ENCODE measurements at regions not wholly inside any gene's neighbourhood (a gene's known extent, or its start where the extent isn't known, plus 50 kb on each side); places are given as distances from the start of the nearest gene placed in this dataset.

- no peak for DNase-seq
Observed at GRCh38 chr15:62446984-62447383, 281.9 kb upstream of the C2CD4B start.

GRCh38 chr15:62447742-62448141 lies 282.7 kb upstream of the C2CD4B start:
- no peak for DNase-seq

DNA sequence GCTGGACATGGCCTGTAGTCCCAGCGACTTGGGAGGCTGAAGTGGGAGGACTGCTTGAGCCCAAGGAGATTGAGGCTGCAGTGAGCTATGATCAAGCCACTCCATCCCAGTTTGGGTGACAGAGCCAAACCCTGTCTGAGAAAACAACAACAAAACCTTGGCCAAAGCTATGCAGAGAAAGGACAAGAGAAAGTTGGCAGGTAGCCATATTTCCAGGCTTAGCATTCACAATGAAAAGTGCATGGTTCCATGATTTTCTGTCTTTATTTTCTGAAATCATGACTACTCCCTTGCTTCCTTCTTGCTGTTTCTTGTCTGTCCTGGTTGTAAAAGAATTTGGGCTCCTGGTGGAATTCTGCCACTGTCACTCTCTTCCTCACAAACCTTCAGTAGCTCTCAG lies 284.6 kb upstream of the C2CD4B start:
- DNase-seq, result no peak

- DNase-seq, result no peak
Observed at GRCh38 chr15:62450061-62450460, 285.0 kb upstream of the C2CD4B start.

- DNase-seq, result no peak
Observed at GRCh38 chr15:62452026-62452425, 286.9 kb upstream of the C2CD4B start.

- DNase-seq, result no peak
Observed at GRCh38 chr15:62452667-62453066, 287.6 kb upstream of the C2CD4B start.

DNA sequence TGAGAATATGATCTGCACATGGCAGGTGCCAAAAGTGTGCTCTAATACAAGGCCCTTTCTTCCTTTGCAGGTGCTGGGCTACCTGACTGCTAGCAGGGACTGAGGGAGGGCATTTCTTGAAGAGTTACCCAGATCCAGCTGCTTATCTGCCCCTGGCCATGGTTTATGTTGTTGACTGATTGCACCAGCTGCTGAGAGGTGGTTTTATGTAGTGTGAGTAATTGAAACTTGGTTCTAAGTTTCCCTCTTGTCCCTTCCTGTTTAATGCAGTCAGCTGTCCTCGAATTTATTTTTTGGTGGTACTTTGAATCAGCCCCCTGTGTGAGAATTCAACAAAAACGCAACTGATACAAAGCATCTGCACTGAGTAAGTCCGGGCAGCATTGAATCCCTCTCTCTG lies 288.3 kb upstream of the C2CD4B start:
- no peak for DNase-seq

DNA sequence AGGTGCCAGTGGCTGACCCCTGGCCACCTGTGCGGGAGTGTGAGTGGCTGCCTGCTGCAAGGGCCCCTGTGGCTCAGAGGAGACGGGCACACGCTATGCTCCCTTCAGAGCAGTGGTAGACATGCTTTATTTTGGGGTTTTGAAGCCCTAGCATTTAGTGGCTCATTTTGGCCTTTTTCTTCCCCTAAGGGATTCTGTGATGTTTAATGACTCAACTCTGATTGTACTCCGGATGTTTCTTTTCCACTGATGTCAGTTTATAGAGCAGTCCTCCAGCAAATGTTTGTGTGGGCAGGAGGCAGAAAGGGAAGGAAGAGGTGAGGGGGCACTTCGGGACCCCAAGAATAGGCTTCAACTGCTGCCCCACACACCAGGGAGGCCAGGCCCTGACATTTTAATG lies 288.9 kb upstream of the C2CD4B start:
- DNase-seq, result no peak

- no peak for DNase-seq
Observed at GRCh38 chr15:62454567-62455172, 289.6 kb upstream of the C2CD4B start.

- DNase-seq, result no peak
Observed at GRCh38 chr15:62455441-62455921, 290.4 kb upstream of the C2CD4B start.

DNA sequence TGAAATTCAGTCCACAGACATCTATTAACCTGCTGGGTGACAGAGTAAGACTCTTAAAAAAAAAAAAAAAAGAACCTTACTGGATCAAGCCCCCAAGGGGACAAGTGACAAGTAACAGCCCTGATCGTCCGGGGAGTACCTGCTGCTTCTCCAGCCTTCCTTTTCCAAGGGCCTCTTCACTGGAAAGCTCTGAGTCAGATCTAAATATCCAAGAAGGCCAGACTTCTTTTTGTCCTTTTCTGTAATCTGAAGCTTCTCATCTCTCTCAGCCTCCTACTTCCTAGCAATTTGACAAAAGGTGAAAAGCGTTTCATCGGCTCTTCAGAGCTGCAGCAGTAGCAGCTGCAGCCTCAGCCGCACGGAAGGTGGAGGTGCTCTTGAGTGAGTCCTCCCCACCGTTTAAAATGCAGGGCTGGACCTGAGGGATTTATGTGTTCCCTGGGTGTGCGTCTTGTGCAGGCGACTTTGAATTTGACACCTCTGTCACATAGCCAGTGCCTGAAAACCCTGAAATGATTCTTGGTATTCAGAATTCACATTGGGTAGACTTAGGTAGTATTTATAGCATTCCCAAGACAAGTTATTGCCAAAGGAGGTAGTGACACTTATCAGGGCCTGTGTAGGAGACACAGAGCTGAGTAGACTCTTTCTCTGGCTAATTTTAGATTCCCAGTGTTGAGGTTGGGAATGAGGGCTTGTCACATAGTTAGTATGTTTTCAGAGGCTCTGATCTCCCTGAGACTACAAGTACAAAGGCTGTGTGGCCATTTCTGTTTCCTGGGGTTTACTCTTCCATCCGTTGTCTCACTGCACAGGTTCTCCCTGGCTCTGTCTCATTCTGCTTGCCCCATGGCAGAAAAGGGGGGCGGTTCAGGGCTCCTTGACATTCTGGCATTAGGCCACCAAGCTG lies 291.2 kb upstream of the C2CD4B start:
- DNase-seq, result no peak

- no peak for DNase-seq
Observed at GRCh38 chr15:62457100-62457499, 292.0 kb upstream of the C2CD4B start.

GRCh38 chr15:62459875-62460274 lies 294.8 kb upstream of the C2CD4B start:
- no peak for DNase-seq

DNA sequence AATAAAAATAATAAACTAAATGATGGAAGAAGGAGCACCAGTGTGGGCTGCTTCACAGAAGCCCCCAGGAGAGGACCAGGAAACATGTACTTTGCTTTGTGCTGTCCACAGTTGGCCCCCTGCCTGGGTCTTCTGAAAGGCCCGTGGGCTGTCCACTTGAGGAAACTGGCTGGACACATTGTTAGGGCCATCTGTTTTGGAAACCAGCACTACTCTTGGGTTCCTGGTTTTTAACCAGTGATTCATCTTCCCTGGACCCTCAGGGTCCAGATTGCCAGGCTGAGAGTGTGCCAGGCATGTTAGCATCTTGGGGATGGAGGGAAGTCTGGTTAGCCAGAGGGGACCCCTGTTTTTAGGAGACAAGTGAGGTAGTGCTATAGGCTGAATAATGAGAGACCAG lies 297.2 kb upstream of the C2CD4B start:
- DNase-seq, result no peak

- DNase-seq, result no peak
Observed at GRCh38 chr15:62462721-62463120, 297.6 kb upstream of the C2CD4B start.

- no peak for DNase-seq
Observed at GRCh38 chr15:62464705-62465104, 299.6 kb upstream of the C2CD4B start.

GRCh38 chr15:62465173-62465572 lies 300.1 kb upstream of the C2CD4B start:
- DNase-seq, result no peak

GRCh38 chr15:62469478-62469873 lies 304.4 kb upstream of the C2CD4B start:
- DNase-seq, result no peak

- DNase-seq, result no peak
Observed at GRCh38 chr15:62469874-62470688, 305.0 kb upstream of the C2CD4B start.

GRCh38 chr15:62472616-62473299 lies 307.7 kb upstream of the C2CD4B start:
- DNase-seq, result no peak

- no peak for DNase-seq
Observed at GRCh38 chr15:62474021-62474770, 309.1 kb upstream of the C2CD4B start.

GRCh38 chr15:62474771-62475124 lies 309.7 kb upstream of the C2CD4B start:
- DNase-seq, result no peak

All from CD4-positive, alpha-beta T cell treated with Interleukin-10 for 1 hour (primary cell).